Body of pancreas (tissue), 4 donors: ENCODE measurements at regions not wholly inside any gene's neighbourhood (a gene's known extent, or its start where the extent isn't known, plus 50 kb on each side); places are given as distances from the start of the nearest gene placed in this dataset.

Experiments
- CTCF ChIP-seq, 7 experiments: fragments of 450-650 bp in 4 of 7; fragments of 200-600 bp in 3 of 7; sonication (generic) in 3 of 7; IDR thresholded peaks; one replicate each; pipeline ENCODE4 v1.5.1; 2016 to 2019; ENCODE audit warnings: antibody characterized with exemption in 7 of 7
- POLR2A ChIP-seq, 3 donors: fragments of 450-650 bp; IDR thresholded peaks; one replicate each; pipeline ENCODE4 v1.6.1; 2016; ENCODE audit warnings: antibody characterized with exemption in 3 of 3, mild to moderate bottlenecking in 2 of 3

GRCh38 chr5:9987101-9987500, 262.6 kb downstream of the ATPSCKMT start:
- TF ChIP-seq CTCF (IDR thresholded peaks at IDR 0.05), result no peak
- no peak for TF ChIP-seq POLR2A (IDR thresholded peaks at IDR 0.05)
